ENCODE measurements at regions not wholly inside any gene's neighbourhood (a gene's known extent, or its start where the extent isn't known, plus 50 kb on each side); places are given as distances from the start of the nearest gene placed in this dataset.

DNA sequence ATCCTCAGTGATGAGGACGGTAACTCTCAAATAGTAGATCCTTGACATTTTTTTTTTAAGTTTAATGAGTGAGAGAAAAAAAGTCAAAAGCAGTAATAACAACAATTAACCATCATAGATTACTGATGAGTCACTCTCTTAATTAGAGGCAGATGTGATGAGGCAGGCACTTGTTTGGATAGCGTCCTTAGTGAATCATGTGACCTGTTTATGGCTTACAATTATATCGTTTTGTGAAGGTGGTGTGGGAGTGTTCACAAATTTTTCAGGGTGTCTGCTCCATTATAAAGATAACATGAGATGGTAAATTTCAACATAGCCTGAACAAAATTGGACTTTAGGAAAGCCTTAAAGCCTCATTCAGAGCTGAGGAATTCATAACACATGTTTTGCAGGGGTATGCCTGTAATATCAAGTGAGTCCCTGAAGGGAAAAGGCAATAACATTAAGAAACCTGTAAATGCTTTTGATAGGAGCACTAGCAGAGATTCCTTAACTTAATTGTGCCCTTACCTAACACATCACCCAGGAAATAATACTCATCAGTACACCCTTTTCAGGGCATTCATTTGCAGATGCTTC lies 51.9 kb upstream of the XIAP start:
- ATAC-seq (no peak), DNase-seq (no peak)
- no peak overlapping the region for H3K4me3 ChIP-seq
- H3K36me3 ChIP-seq, result no peaks in the 10 kb centered on the region
- intact Hi-C loops (cut with DNase I), result no loop called here
- no peaks in the 10 kb centered on the region for H3K4me1 ChIP-seq
- H3K9me3 ChIP-seq, result no peaks in the 10 kb centered on the region
- H3K27me3 ChIP-seq, result no peaks in the 10 kb centered on the region
- no peak overlapping the region for H3K27ac ChIP-seq
- TF ChIP-seq, protein P1, sequence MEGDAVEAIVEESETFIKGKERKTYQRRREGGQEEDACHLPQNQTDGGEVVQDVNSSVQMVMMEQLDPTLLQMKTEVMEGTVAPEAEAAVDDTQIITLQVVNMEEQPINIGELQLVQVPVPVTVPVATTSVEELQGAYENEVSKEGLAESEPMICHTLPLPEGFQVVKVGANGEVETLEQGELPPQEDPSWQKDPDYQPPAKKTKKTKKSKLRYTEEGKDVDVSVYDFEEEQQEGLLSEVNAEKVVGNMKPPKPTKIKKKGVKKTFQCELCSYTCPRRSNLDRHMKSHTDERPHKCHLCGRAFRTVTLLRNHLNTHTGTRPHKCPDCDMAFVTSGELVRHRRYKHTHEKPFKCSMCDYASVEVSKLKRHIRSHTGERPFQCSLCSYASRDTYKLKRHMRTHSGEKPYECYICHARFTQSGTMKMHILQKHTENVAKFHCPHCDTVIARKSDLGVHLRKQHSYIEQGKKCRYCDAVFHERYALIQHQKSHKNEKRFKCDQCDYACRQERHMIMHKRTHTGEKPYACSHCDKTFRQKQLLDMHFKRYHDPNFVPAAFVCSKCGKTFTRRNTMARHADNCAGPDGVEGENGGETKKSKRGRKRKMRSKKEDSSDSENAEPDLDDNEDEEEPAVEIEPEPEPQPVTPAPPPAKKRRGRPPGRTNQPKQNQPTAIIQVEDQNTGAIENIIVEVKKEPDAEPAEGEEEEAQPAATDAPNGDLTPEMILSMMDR (IDR thresholded peaks at IDR 0.05), result no peak

DNA sequence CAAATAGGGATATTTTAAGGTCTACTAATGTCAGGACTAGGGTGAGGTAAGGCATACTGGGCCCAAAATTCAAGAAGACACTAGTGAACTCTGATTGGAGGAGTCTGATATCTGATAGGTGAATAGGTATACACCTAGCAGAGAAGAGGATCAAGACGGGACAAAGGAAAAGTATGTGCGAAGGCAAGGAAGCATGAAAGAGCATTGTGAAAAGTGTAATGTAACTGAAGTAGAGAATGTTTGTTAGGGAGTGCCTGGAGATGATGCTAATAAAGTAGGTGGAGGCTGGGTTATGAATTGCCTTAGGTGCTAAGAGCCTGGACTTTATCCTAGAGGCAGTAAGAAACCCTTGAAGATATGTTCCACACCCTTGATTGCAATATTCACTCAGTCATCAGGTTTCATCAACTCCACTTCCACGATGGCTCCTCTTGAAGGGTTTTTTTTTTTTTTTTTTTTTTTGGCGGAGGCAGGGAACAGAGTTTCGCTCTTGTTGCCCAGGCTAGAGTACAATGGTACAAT lies 49.9 kb upstream of the XIAP start:
- ATAC-seq (no peak), DNase-seq (no peak)
- Histone ChIP-seq H3K4me1 (no peaks in the 10 kb centered on the region), H3K4me3 (no peak overlapping the region), H3K27me3 (no peaks in the 10 kb centered on the region), H3K27ac (no peak overlapping the region), H3K36me3 (no peaks in the 10 kb centered on the region), H3K9me3 (no peaks in the 10 kb centered on the region)
- intact Hi-C loops (cut with DNase I), result no loop called here
- TF ChIP-seq, protein P1 (IDR thresholded peaks at IDR 0.05), result no peak
